CD4-positive, alpha-beta T cell (primary cell): ENCODE measurements at regions not wholly inside any gene's neighbourhood (a gene's known extent, or its start where the extent isn't known, plus 50 kb on each side); places are given as distances from the start of the nearest gene placed in this dataset.

Experiments
- ATAC-seq: fragments of 200-7000 bp; cut with Tn5 transposase; one replicate; pipeline ENCODE4 v1.10.0; 2022; ENCODE audit warnings: mild to moderate bottlenecking; ENCODE audit not compliant: poor library complexity
- CTCF ChIA-PET: fragments of 350-600 bp; sonication (Branson Sonifier 250); formaldehyde crosslinking; loops from one replicate; lab custom pipeline; 2021; ENCODE audit warnings: antibody characterized with exemption, inconsistent platforms; lab: Charles Lee
- POLR2A ChIA-PET: fragments of 350-600 bp; sonication (Branson Sonifier 250); formaldehyde crosslinking; loops from one replicate; lab custom pipeline; 2021; ENCODE audit warnings: antibody characterized with exemption, inconsistent platforms; lab: Charles Lee
- DNase-seq, 14 experiments: peaks; one replicate each; pipeline ENCODE4 v3.0.0-alpha.2; 2013 to 2020; ENCODE audit warnings: mixed read lengths in 2 of 14
- H3K27ac ChIP-seq, 2 donors: one replicate each; pipeline versions ENCODE4 v1.5.1 to v1.7.0; 2013; ENCODE audit warnings: low read length in 2 of 2, low read depth in 1 of 2, mild to moderate bottlenecking in 1 of 2
- H3K27me3 ChIP-seq, 2 experiments: 1 replicate in 1 of 2; 2 replicates in 1 of 2; pipeline versions ENCODE4 v1.6.1 to v1.7.0; 2013; ENCODE audit warnings: low read length in 2 of 2, control low read depth in 1 of 2, mild to moderate bottlenecking in 1 of 2, moderate library complexity in 1 of 2; ENCODE audit not compliant: insufficient read depth in 2 of 2, control insufficient read depth in 1 of 2
- H3K36me3 ChIP-seq: one replicate; pipeline ENCODE4 v1.6.1; 2013; ENCODE audit warnings: low read length, control low read depth; ENCODE audit not compliant: insufficient read depth
- H3K4me1 ChIP-seq: one replicate; pipeline ENCODE4 v1.6.1; 2013; ENCODE audit warnings: low read length, control low read depth; ENCODE audit not compliant: insufficient read depth
- H3K4me3 ChIP-seq: one replicate; pipeline ENCODE4 v1.5.1; 2013; ENCODE audit warnings: mild to moderate bottlenecking, low read length, moderate library complexity
- H3K9me3 ChIP-seq, 2 experiments: 1 replicate in 1 of 2; 2 replicates in 1 of 2; pipeline versions ENCODE4 v1.6.1 to v1.7.0; 2013; ENCODE audit warnings: low read length in 2 of 2, mild to moderate bottlenecking in 2 of 2, control low read depth in 1 of 2, moderate library complexity in 1 of 2; ENCODE audit not compliant: control insufficient read depth in 1 of 2, insufficient read depth in 1 of 2
- H3K27ac Mint-ChIP-seq: one replicate; pipeline ENCODE4 v1.8.0; 2020; ENCODE audit warnings: mixed read lengths
- H3K27me3 Mint-ChIP-seq: one replicate; pipeline ENCODE4 v1.8.0; 2021; ENCODE audit warnings: mixed read lengths
- H3K36me3 Mint-ChIP-seq: one replicate; pipeline ENCODE4 v1.8.0; 2021; ENCODE audit warnings: low read depth, mixed read lengths
- H3K4me1 Mint-ChIP-seq: one replicate; pipeline ENCODE4 v1.8.0; 2021; ENCODE audit warnings: low read depth, mixed read lengths
- H3K4me3 Mint-ChIP-seq: one replicate; pipeline ENCODE4 v1.8.0; 2020; ENCODE audit warnings: mild to moderate bottlenecking, mixed read lengths
- H3K9me3 Mint-ChIP-seq: one replicate; pipeline ENCODE4 v1.8.0; 2020; ENCODE audit warnings: mixed read lengths
- intact Hi-C, 2 experiments: fragments of 100-400 bp; cut with DNase I in 1 of 2; cut with micrococcal nuclease in 1 of 2; formaldehyde crosslinking; loops; one replicate each; pipeline versions ENCODE4 v1.15.1 to v1.9.0; 2023 to 2025; cut with DNase I, micrococcal nuclease
- TF ChIP-seq, protein P1 (sequence below): fragments of 200-600 bp; IDR thresholded peaks from one replicate; pipeline ENCODE4 v1.8.0; 2022; ENCODE audit warnings: antibody characterized with exemption, mild to moderate bottlenecking

DNA sequence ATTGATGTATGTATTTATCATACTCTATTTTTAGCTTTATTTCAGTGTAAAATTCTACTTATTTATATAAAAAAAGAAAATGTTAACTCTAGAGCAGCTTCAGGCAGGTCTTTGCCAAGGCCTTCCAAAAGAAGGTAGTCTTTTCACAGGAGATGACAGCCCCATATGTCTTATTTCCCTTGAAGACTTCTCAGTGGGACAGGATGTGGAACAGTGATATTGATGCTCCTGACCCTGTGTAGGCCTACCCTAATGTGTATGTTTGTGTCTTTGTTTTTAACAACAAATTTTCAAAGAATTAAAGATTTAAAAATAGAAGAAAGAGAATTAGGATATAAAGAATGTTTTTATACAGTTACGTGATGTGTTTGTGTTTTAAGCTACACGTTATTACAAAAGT, 1593.6 kb downstream of the AMY1C start:
- Histone ChIP-seq H3K4me3 (no peak overlapping the region), H3K4me1 (no peaks in the 10 kb centered on the region), H3K27me3 (no peaks in the 10 kb centered on the region), H3K27ac (no peak overlapping the region), H3K36me3 (no peaks in the 10 kb centered on the region), H3K9me3 (no peaks in the 10 kb centered on the region)
- CTCF ChIA-PET, result no interaction called here
- Mint-ChIP-seq H3K9me3 (peaks cover 14% of the 10 kb centered on the region), H3K4me1 (no peaks in the 10 kb centered on the region), H3K27me3 (no peaks in the 10 kb centered on the region), H3K27ac (no peak overlapping the region), H3K4me3 (no peak overlapping the region), H3K36me3 (no peaks in the 10 kb centered on the region)
- POLR2A ChIA-PET, result no interaction called here
- TF ChIP-seq, protein P1, sequence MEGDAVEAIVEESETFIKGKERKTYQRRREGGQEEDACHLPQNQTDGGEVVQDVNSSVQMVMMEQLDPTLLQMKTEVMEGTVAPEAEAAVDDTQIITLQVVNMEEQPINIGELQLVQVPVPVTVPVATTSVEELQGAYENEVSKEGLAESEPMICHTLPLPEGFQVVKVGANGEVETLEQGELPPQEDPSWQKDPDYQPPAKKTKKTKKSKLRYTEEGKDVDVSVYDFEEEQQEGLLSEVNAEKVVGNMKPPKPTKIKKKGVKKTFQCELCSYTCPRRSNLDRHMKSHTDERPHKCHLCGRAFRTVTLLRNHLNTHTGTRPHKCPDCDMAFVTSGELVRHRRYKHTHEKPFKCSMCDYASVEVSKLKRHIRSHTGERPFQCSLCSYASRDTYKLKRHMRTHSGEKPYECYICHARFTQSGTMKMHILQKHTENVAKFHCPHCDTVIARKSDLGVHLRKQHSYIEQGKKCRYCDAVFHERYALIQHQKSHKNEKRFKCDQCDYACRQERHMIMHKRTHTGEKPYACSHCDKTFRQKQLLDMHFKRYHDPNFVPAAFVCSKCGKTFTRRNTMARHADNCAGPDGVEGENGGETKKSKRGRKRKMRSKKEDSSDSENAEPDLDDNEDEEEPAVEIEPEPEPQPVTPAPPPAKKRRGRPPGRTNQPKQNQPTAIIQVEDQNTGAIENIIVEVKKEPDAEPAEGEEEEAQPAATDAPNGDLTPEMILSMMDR, result no peak
- intact Hi-C loops, result no loop called here
- no peak for DNase-seq
- no peak for ATAC-seq

DNA sequence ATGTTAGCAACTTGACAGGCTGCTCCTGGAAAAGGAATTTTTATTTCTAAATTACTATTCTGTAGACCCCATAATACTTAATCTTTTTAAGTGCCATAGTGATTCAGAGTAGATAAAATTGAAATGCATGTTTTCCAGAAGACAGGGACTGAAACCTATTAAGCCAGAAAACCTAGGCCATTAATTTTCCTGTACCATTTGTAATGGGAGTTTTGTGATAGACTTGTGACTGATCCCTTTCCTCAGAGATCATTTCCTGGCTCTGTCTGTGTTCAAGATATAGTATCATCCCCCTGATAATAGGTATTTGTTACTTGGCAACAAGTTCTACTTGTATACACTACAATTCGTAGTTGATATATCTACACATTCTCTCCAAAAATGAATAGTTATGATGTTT, 1609.8 kb downstream of the AMY1C start:
- DNase-seq (no peak), ATAC-seq (no peak)
- H3K9me3 ChIP-seq, result peaks cover 4 to 8% of the 10 kb centered on the region in 2 experiments
- peaks cover 11% of the 10 kb centered on the region for H3K9me3 Mint-ChIP-seq
- H3K36me3 ChIP-seq, result no peaks in the 10 kb centered on the region
- no peaks in the 10 kb centered on the region for H3K27me3 Mint-ChIP-seq
- no peaks in the 10 kb centered on the region for H3K4me1 ChIP-seq
- no peak overlapping the region for H3K27ac Mint-ChIP-seq
- intact Hi-C loops, result no loop called here
- H3K36me3 Mint-ChIP-seq, result no peaks in the 10 kb centered on the region
- H3K27ac ChIP-seq, result no peak overlapping the region
- ChIA-PET POLR2A (no interaction called here), CTCF (no interaction called here)
- no peaks in the 10 kb centered on the region for H3K27me3 ChIP-seq
- H3K4me1 Mint-ChIP-seq, result no peaks in the 10 kb centered on the region
- H3K4me3 ChIP-seq, result no peak overlapping the region
- TF ChIP-seq, protein P1, result no peak
- no peak overlapping the region for H3K4me3 Mint-ChIP-seq

DNA sequence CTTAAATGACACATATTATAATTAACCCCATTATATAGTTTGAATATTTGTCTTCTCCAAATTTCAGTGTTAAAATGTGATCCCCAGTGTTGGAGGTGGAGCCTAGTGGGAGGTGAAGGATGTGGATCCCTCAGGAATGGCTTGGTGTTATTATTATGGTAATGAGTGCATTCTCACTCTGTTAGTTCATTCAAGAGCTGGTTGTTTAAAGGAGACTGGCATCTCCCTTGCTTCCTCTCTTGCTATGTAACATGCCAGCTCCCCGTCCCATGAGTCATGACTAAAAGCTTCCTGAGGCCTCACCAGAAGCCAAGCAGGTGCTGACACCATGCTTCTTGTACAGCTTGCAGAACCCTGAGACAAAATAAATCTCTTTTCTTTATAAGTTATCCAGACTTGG, 1612.7 kb downstream of the AMY1C start:
- Histone ChIP-seq H3K27me3 (no peaks in the 10 kb centered on the region), H3K27ac (no peak overlapping the region), H3K4me1 (no peaks in the 10 kb centered on the region), H3K4me3 (no peak overlapping the region), H3K36me3 (no peaks in the 10 kb centered on the region), H3K9me3 (peaks cover 4% of the 10 kb centered on the region in 2 experiments)
- intact Hi-C loops, result no loop called here
- ChIA-PET POLR2A (no interaction called here), CTCF (no interaction called here)
- Mint-ChIP-seq H3K27me3 (no peaks in the 10 kb centered on the region), H3K27ac (no peak overlapping the region), H3K36me3 (no peaks in the 10 kb centered on the region), H3K4me1 (no peaks in the 10 kb centered on the region), H3K4me3 (no peak overlapping the region), H3K9me3 (peaks cover 12% of the 10 kb centered on the region)
- DNase-seq, result no peak
- no peak for ATAC-seq
- TF ChIP-seq, protein P1, result no peak
